ENCODE measurements at regions not wholly inside any gene's neighbourhood (a gene's known extent, or its start where the extent isn't known, plus 50 kb on each side); places are given as distances from the start of the nearest gene placed in this dataset.

GRCh38 chr13:109963384-109963783 is 177.0 kb upstream of the IRS2 start:
- TF ChIP-seq CTCF (IDR thresholded peaks at IDR 0.05): no peak
- no peak for TF ChIP-seq ZC3H11A (IDR thresholded peaks at IDR 0.05)
- no peak for TF ChIP-seq SREBF2 (IDR thresholded peaks at IDR 0.05)
- TF ChIP-seq POLR2A (IDR thresholded peaks at IDR 0.05; ENCODE audit: low read length): no peak
- no peak for TF ChIP-seq ESRRA (IDR thresholded peaks at IDR 0.05; ENCODE audit: borderline replicate concordance, low read length)
- TF ChIP-seq JUNB (IDR thresholded peaks at IDR 0.05): no peak
- no peak for TF ChIP-seq HMGXB4 (CRISPR knock-in tag; IDR thresholded peaks at IDR 0.05; ENCODE audit: borderline replicate concordance)
- TF ChIP-seq MAX (IDR thresholded peaks at IDR 0.05): no peak
- TF ChIP-seq EP300 (IDR thresholded peaks at IDR 0.05): no peak
- TF ChIP-seq PBX3 (IDR thresholded peaks at IDR 0.05): no peak
- TF ChIP-seq SMC3 (IDR thresholded peaks at IDR 0.05): no peak
- no peak for TF ChIP-seq RAD21 (conservative IDR thresholded peaks at IDR 0.05 in 1 of 2, IDR thresholded peaks at IDR 0.05 in 1 of 2)
- TF ChIP-seq CHD2 (IDR thresholded peaks at IDR 0.05; ENCODE audit: low read length, partially characterized antibody): no peak

Measured in A549 (cell line).